CD4-positive, CD25-positive, alpha-beta regulatory T cell (primary cell): ENCODE measurements at regions not wholly inside any gene's neighbourhood (a gene's known extent, or its start where the extent isn't known, plus 50 kb on each side); places are given as distances from the start of the nearest gene placed in this dataset.

ENCODE experiments used
- ATAC-seq, 2 donors: fragments of 150-1000 bp; cut with Tn5 transposase; one replicate each; pipeline ENCODE4 v1.10.0; 2021; ENCODE audit warnings: low read depth in 2 of 2, moderate number of reproducible peaks in 2 of 2, moderate library complexity in 1 of 2
- DNase-seq, 3 donors: peaks; one replicate each; pipeline versions ENCODE4 v3.0.0 to v3.0.0-alpha.2; 2012 to 2022; ENCODE audit warnings: mixed read lengths in 1 of 3
- H3K27ac ChIP-seq: one replicate; pipeline ENCODE4 v1.7.0; 2013; ENCODE audit warnings: mild to moderate bottlenecking, low read length; ENCODE audit not compliant: insufficient read depth, poor library complexity, severe bottlenecking
- H3K27me3 ChIP-seq: one replicate; pipeline ENCODE4 v1.7.0; 2013; ENCODE audit warnings: low read length; ENCODE audit not compliant: control insufficient read depth, insufficient read depth
- H3K36me3 ChIP-seq: one replicate; pipeline ENCODE4 v1.7.0; 2013; ENCODE audit warnings: mild to moderate bottlenecking, low read length, moderate library complexity; ENCODE audit not compliant: control insufficient read depth, insufficient read depth
- H3K4me1 ChIP-seq: 2 replicates; pipeline ENCODE4 v1.7.0; 2013; ENCODE audit warnings: mild to moderate bottlenecking, low read length; ENCODE audit not compliant: insufficient read depth, control insufficient read depth, poor library complexity, severe bottlenecking
- H3K4me3 ChIP-seq: one replicate; pipeline ENCODE4 v1.7.0; 2013; ENCODE audit warnings: low read depth, mild to moderate bottlenecking, low read length, moderate library complexity
- H3K9me3 ChIP-seq, 2 experiments: 1 replicate in 1 of 2; 2 replicates in 1 of 2; pipeline ENCODE4 v1.7.0; 2013; ENCODE audit warnings: low read length in 2 of 2, mild to moderate bottlenecking in 1 of 2, moderate library complexity in 1 of 2; ENCODE audit not compliant: control insufficient read depth in 2 of 2
- H3K27ac Mint-ChIP-seq, 3 donors: one replicate each; pipeline ENCODE4 v1.8.0; 2020 to 2022; ENCODE audit warnings: mild to moderate bottlenecking in 3 of 3, mixed read lengths in 3 of 3, moderate library complexity in 2 of 3
- H3K27me3 Mint-ChIP-seq: one replicate; pipeline ENCODE4 v1.8.0; 2022; ENCODE audit warnings: mild to moderate bottlenecking, mixed read lengths
- H3K36me3 Mint-ChIP-seq: one replicate; pipeline ENCODE4 v1.8.0; 2020; ENCODE audit warnings: mixed read lengths
- H3K4me1 Mint-ChIP-seq, 4 donors: one replicate each; pipeline ENCODE4 v1.8.0; 2020 to 2022; ENCODE audit warnings: mixed read lengths in 4 of 4, mild to moderate bottlenecking in 1 of 4
- H3K4me3 Mint-ChIP-seq, 4 donors: one replicate each; pipeline ENCODE4 v1.8.0; 2020 to 2022; ENCODE audit warnings: mild to moderate bottlenecking in 4 of 4, mixed read lengths in 4 of 4, moderate library complexity in 3 of 4
- H3K9me3 Mint-ChIP-seq, 7 donors: one replicate each; pipeline ENCODE4 v1.8.0; 2020 to 2022; ENCODE audit warnings: mixed read lengths in 7 of 7, mild to moderate bottlenecking in 3 of 7, moderate library complexity in 2 of 7

- Mint-ChIP-seq H3K27ac (no peak overlapping the region), H3K4me1 (no peaks in the 10 kb centered on the region), H3K27me3 (no peaks in the 10 kb centered on the region), H3K9me3 (peaks cover 0 to 12% (median 2%) of the 10 kb centered on the region in 7 donors), H3K36me3 (no peaks in the 10 kb centered on the region), H3K4me3 (no peak overlapping the region)
- H3K4me3 ChIP-seq, result no peak overlapping the region
- no peak overlapping the region for H3K27ac ChIP-seq
- H3K36me3 ChIP-seq, result no peaks in the 10 kb centered on the region
- H3K27me3 ChIP-seq, result no peaks in the 10 kb centered on the region
- no peaks in the 10 kb centered on the region for H3K4me1 ChIP-seq
- DNase-seq (no peak), ATAC-seq (no peak)
- no peaks in the 10 kb centered on the region for H3K9me3 ChIP-seq
Measured at GRCh38 chr2:5777131-5777535, 84.9 kb downstream of the SOX11 start.

- no peaks in the 10 kb centered on the region for H3K36me3 Mint-ChIP-seq
- H3K27ac Mint-ChIP-seq, result no peak overlapping the region
- no peak for DNase-seq
Measured at GRCh38 chr2:5781679-5782078, 89.5 kb downstream of the SOX11 start.

GRCh38 chr2:5782103-5782502, 89.9 kb downstream of the SOX11 start:
- Histone ChIP-seq H3K9me3 (peaks cover under 1 to 5% of the 10 kb centered on the region in 2 experiments), H3K4me1 (no peaks in the 10 kb centered on the region), H3K27ac (no peak overlapping the region), H3K4me3 (no peak overlapping the region), H3K36me3 (no peaks in the 10 kb centered on the region), H3K27me3 (no peaks in the 10 kb centered on the region)
- Mint-ChIP-seq H3K27me3 (no peaks in the 10 kb centered on the region), H3K36me3 (no peaks in the 10 kb centered on the region), H3K9me3 (peaks cover 0 to 11% (median 8%) of the 10 kb centered on the region in 7 donors), H3K27ac (no peak overlapping the region), H3K4me3 (no peak overlapping the region), H3K4me1 (no peaks in the 10 kb centered on the region)
- no peak for DNase-seq
- no peak for ATAC-seq

More at GRCh38 chr2:5781679-5782078, 89.5 kb downstream of the SOX11 start:
- Mint-ChIP-seq H3K4me1 (no peaks in the 10 kb centered on the region), H3K9me3 (peaks cover 0 to 11% (median 8%) of the 10 kb centered on the region in 7 donors), H3K4me3 (no peak overlapping the region), H3K27me3 (no peaks in the 10 kb centered on the region)
- Histone ChIP-seq H3K4me3 (no peak overlapping the region), H3K36me3 (no peaks in the 10 kb centered on the region), H3K27me3 (no peaks in the 10 kb centered on the region), H3K4me1 (no peaks in the 10 kb centered on the region), H3K9me3 (peaks cover 0 to 3% of the 10 kb centered on the region in 2 experiments), H3K27ac (no peak overlapping the region)
- ATAC-seq, result no peak

GRCh38 chr2:5788447-5788846, 96.3 kb downstream of the SOX11 start:
- Histone ChIP-seq H3K27ac (no peak overlapping the region), H3K9me3 (peaks cover 6 to 8% of the 10 kb centered on the region in 2 experiments), H3K4me3 (no peak overlapping the region), H3K27me3 (no peaks in the 10 kb centered on the region), H3K36me3 (no peaks in the 10 kb centered on the region), H3K4me1 (no peaks in the 10 kb centered on the region)
- ATAC-seq (no peak), DNase-seq (no peak)
- H3K4me3 Mint-ChIP-seq, result no peak overlapping the region
- H3K27me3 Mint-ChIP-seq, result no peaks in the 10 kb centered on the region
- peaks cover 4 to 26% (median 6%) of the 10 kb centered on the region in 7 donors for H3K9me3 Mint-ChIP-seq
- no peaks in the 10 kb centered on the region for H3K4me1 Mint-ChIP-seq
- no peaks in the 10 kb centered on the region for H3K36me3 Mint-ChIP-seq
- H3K27ac Mint-ChIP-seq, result no peak overlapping the region

DNA sequence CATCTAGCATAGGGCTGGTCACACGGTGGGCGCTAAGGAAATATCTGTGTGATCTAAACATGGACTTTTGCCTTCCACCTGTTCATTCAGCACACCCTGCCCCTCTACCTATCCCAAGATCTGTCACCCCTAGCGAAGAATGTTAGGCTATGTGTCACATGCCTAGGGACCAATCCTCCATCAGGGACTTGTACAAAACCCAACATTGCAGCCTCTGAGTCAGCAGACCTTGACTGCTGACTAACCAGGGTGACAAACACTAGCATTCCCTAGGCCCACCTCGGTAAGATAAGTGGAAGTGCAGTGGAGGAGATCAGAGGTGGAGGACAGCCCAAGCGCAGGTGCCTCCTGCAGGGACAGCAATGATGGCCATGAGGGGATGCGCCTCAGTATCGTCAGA, 99.2 kb downstream of the SOX11 start:
- Histone ChIP-seq H3K4me3 (no peak overlapping the region), H3K4me1 (no peaks in the 10 kb centered on the region), H3K9me3 (peaks cover 6 to 8% of the 10 kb centered on the region in 2 experiments), H3K27ac (no peak overlapping the region), H3K36me3 (no peaks in the 10 kb centered on the region), H3K27me3 (no peaks in the 10 kb centered on the region)
- no peak overlapping the region for H3K4me3 Mint-ChIP-seq
- H3K27ac Mint-ChIP-seq, result peak overlapping the region in 1 of 3 donors; percentile 76
- H3K36me3 Mint-ChIP-seq, result no peaks in the 10 kb centered on the region
- DNase-seq (no peak), ATAC-seq (no peak)
- no peaks in the 10 kb centered on the region for H3K4me1 Mint-ChIP-seq
- peaks cover 5 to 23% (median 7%) of the 10 kb centered on the region in 7 donors for H3K9me3 Mint-ChIP-seq
- no peaks in the 10 kb centered on the region for H3K27me3 Mint-ChIP-seq

GRCh38 chr2:5794012-5794411, 101.8 kb downstream of the SOX11 start:
- no peak for DNase-seq
- no peak overlapping the region for H3K4me3 ChIP-seq
- H3K4me1 Mint-ChIP-seq, result no peaks in the 10 kb centered on the region

GRCh38 chr2:5798084-5798483, 105.9 kb downstream of the SOX11 start:
- Histone ChIP-seq H3K4me3 (no peak overlapping the region), H3K27ac (no peak overlapping the region), H3K36me3 (no peaks in the 10 kb centered on the region), H3K27me3 (no peaks in the 10 kb centered on the region), H3K9me3 (no peaks in the 10 kb centered on the region), H3K4me1 (no peaks in the 10 kb centered on the region)
- H3K9me3 Mint-ChIP-seq, result peaks cover 1 to 16% (median 5%) of the 10 kb centered on the region in 7 donors
- no peaks in the 10 kb centered on the region for H3K27me3 Mint-ChIP-seq
- ATAC-seq (no peak), DNase-seq (no peak)
- no peak overlapping the region for H3K27ac Mint-ChIP-seq
- H3K4me1 Mint-ChIP-seq, result no peaks in the 10 kb centered on the region
- H3K36me3 Mint-ChIP-seq, result no peaks in the 10 kb centered on the region
- H3K4me3 Mint-ChIP-seq, result no peak overlapping the region

More at GRCh38 chr2:5794012-5794411, 101.8 kb downstream of the SOX11 start:
- Histone ChIP-seq H3K27me3 (no peaks in the 10 kb centered on the region), H3K27ac (no peak overlapping the region), H3K9me3 (no peaks in the 10 kb centered on the region), H3K36me3 (no peaks in the 10 kb centered on the region), H3K4me1 (no peaks in the 10 kb centered on the region)
- no peak for ATAC-seq
- peaks cover 5 to 17% (median 7%) of the 10 kb centered on the region in 7 donors for H3K9me3 Mint-ChIP-seq
- no peaks in the 10 kb centered on the region for H3K27me3 Mint-ChIP-seq
- H3K4me3 Mint-ChIP-seq, result no peak overlapping the region
- H3K27ac Mint-ChIP-seq, result no peak overlapping the region
- H3K36me3 Mint-ChIP-seq, result no peaks in the 10 kb centered on the region

DNA sequence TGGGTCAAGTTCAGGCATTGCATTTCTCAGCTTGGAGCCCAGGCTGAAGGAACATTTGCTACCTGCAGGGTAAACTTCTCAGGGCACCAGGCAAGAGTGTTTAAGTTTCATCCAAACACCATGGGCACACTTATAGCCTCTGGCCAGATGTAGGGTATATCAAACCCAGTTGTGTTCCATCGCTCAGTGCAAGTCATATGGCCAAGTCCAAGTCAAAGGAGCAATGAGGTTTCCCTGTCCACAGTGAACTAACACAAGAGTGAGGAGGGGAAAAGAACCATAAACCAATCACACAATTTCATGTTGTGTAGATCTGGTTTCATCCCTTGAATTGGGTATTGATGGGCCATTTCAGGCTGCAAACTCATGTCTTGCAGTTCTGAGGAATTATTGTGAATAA, 107.2 kb downstream of the SOX11 start:
- Mint-ChIP-seq H3K36me3 (no peaks in the 10 kb centered on the region), H3K4me3 (no peak overlapping the region), H3K4me1 (no peaks in the 10 kb centered on the region), H3K27ac (no peak overlapping the region), H3K9me3 (peaks cover 1 to 16% (median 4%) of the 10 kb centered on the region in 7 donors), H3K27me3 (no peaks in the 10 kb centered on the region)
- H3K9me3 ChIP-seq, result no peaks in the 10 kb centered on the region
- H3K4me3 ChIP-seq, result no peak overlapping the region
- H3K27ac ChIP-seq, result no peak overlapping the region
- DNase-seq (no peak), ATAC-seq (no peak)
- no peaks in the 10 kb centered on the region for H3K4me1 ChIP-seq
- no peaks in the 10 kb centered on the region for H3K27me3 ChIP-seq
- H3K36me3 ChIP-seq, result no peaks in the 10 kb centered on the region
